ENCODE measurements at regions not wholly inside any gene's neighbourhood (a gene's known extent, or its start where the extent isn't known, plus 50 kb on each side); places are given as distances from the start of the nearest gene placed in this dataset.

DNA sequence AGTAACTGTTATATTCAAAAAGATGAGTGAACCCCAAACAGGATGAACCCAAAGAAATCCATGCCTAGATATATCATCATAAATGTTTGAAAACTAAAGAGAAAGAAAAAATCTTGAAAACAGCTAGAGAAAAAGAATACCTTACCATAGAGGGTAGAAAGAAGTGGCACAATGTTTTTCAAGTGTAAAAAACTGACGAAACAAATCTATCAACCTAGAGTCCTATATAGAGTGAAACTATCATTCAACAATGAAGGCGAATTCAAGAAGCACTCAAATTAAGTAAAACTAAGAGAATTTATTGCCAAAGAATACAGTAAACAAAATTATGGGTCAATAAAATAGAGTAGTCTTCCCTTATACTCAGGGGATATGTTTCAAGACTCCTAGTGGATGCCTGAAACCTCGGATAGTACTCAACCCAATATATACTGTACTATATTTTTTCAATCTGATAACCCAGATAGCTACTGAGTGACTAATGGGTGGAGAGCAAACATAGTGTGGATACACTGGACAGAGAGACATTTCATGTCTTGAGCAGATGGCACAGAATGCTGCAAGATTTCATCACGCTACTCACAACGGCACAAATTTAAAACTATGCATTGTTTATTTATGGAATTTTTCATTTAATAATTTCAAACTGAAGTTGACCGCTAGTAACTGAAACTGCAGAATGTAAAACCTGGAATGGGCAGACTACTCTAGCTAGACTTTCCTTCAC is 52.6 kb upstream of the TMEM106B start:
- no peak overlapping the region for H3K27ac ChIP-seq
- TF ChIP-seq, protein P1, sequence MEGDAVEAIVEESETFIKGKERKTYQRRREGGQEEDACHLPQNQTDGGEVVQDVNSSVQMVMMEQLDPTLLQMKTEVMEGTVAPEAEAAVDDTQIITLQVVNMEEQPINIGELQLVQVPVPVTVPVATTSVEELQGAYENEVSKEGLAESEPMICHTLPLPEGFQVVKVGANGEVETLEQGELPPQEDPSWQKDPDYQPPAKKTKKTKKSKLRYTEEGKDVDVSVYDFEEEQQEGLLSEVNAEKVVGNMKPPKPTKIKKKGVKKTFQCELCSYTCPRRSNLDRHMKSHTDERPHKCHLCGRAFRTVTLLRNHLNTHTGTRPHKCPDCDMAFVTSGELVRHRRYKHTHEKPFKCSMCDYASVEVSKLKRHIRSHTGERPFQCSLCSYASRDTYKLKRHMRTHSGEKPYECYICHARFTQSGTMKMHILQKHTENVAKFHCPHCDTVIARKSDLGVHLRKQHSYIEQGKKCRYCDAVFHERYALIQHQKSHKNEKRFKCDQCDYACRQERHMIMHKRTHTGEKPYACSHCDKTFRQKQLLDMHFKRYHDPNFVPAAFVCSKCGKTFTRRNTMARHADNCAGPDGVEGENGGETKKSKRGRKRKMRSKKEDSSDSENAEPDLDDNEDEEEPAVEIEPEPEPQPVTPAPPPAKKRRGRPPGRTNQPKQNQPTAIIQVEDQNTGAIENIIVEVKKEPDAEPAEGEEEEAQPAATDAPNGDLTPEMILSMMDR (IDR thresholded peaks at IDR 0.05): no peak
- H3K36me3 ChIP-seq: no peaks in the 10 kb centered on the region
- DNase-seq (no peak), ATAC-seq (no peak)
- intact Hi-C loops (cut with DNase I): no loop called here
- no peaks in the 10 kb centered on the region for H3K27me3 ChIP-seq
- no peaks in the 10 kb centered on the region for H3K4me1 ChIP-seq
- no peak overlapping the region for H3K4me3 ChIP-seq
- H3K9me3 ChIP-seq: no peaks in the 10 kb centered on the region

DNA sequence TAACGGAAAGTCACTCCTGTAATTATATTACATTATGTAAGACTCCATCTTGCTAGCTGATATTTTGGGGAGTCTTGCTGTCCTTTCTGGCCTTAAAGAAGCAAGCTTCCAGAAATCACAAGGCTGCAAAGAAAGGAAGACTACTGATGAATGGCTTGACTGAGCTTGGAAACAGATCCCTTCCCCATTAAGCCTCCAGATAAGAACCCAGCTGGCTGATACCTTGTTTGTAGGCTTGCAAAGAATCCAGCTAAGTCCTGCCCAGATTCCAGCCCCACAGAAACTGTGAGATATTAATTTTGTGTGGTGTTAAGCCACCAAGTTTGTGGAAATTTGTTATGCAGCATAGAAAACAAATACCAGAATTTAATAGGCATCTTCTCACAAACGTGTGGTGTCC is 49.9 kb upstream of the TMEM106B start:
- no peaks in the 10 kb centered on the region for H3K36me3 ChIP-seq
- ATAC-seq (no peak), DNase-seq (no peak)
- H3K4me1 ChIP-seq: no peaks in the 10 kb centered on the region
- peaks cover 0 to 2% of the 10 kb centered on the region in 2 donors for H3K9me3 ChIP-seq
- no peak overlapping the region for H3K27ac ChIP-seq
- intact Hi-C loops (cut with DNase I): no loop called here
- no peak overlapping the region for H3K4me3 ChIP-seq
- no peaks in the 10 kb centered on the region for H3K27me3 ChIP-seq
- TF ChIP-seq, protein P1 (IDR thresholded peaks at IDR 0.05): no peak

Measured in left lung (tissue), 4 donors.